AG04450 (cell line): ENCODE measurements at regions not wholly inside any gene's neighbourhood (a gene's known extent, or its start where the extent isn't known, plus 50 kb on each side); places are given as distances from the start of the nearest gene placed in this dataset.

Experiments used
- CTCF ChIA-PET: fragments of 300-600, 350-600 bp; formaldehyde crosslinking; extraction: SDS; loops from one replicate; lab custom pipeline; 2022; ENCODE audit warnings: antibody characterized with exemption, inconsistent platforms; lab: Charles Lee
- POLR2A ChIA-PET: fragments of 350-600 bp; formaldehyde crosslinking; extraction: SDS; loops from one replicate; lab custom pipeline; 2021; ENCODE audit warnings: antibody characterized with exemption, inconsistent platforms; lab: Yijun Ruan, JAX
- DNase-seq: peaks from one replicate; pipeline ENCODE4 v3.0.0-alpha.2; 2011; ENCODE audit warnings: low read depth, low spot score
- H3K27ac ChIP-seq: one replicate; pipeline ENCODE4 v1.5.1; 2012; ENCODE audit warnings: low read depth, low read length, control low read depth
- H3K27me3 ChIP-seq: one replicate; pipeline ENCODE4 v1.6.0; 2012; ENCODE audit warnings: low read length; ENCODE audit not compliant: control insufficient read depth, insufficient read depth
- H3K4me3 ChIP-seq: 2 replicates; pipeline ENCODE4 v1.5.1; 2011; ENCODE audit warnings: mild to moderate bottlenecking, low read depth, low read length, control low read depth
- H3K9me3 ChIP-seq: 2 replicates; pipeline ENCODE4 v1.5.1; 2012; ENCODE audit warnings: low read length; ENCODE audit not compliant: control insufficient read depth, insufficient read depth
- CTCF ChIP-seq: IDR thresholded peaks from 2 replicates; pipeline ENCODE4 v1.5.1; 2011; ENCODE audit warnings: low read depth, low read length, control low read depth, inconsistent platforms

GRCh38 chr5:129361441-129362025 is 98.6 kb upstream of the ADAMTS19 start:
- Histone ChIP-seq H3K4me3 (no peak overlapping the region), H3K9me3 (no peaks in the 10 kb centered on the region), H3K27me3 (no peaks in the 10 kb centered on the region), H3K27ac (no peak overlapping the region)
- CTCF ChIA-PET: interaction anchor here (0.6 to 0.9 kb wide), 2 partner anchors 406 to 536 kb away, joined by 3 to 4 read pairs; no protein-coding TSS in a partner anchor
- DNase-seq: no peak
- POLR2A ChIA-PET: no interaction called here
- peak; percentile 50 for TF ChIP-seq CTCF

GRCh38 chr5:129362456-129362855 is 97.6 kb upstream of the ADAMTS19 start:
- TF ChIP-seq CTCF: no peak
- no peaks in the 10 kb centered on the region for H3K27me3 ChIP-seq
- H3K4me3 ChIP-seq: no peak overlapping the region
- ChIA-PET CTCF (interaction anchor here (0.6 to 0.9 kb wide), 3 partner anchors 276 to 405 kb away, joined by 3 to 5 read pairs (median 3); no protein-coding TSS in a partner anchor), POLR2A (no interaction called here)
- H3K9me3 ChIP-seq: no peaks in the 10 kb centered on the region
- no peak for DNase-seq
- no peak overlapping the region for H3K27ac ChIP-seq

- ChIA-PET CTCF (no interaction called here), POLR2A (no interaction called here)
- Histone ChIP-seq H3K9me3 (no peaks in the 10 kb centered on the region), H3K4me3 (no peak overlapping the region), H3K27ac (no peak overlapping the region), H3K27me3 (no peaks in the 10 kb centered on the region)
- no peak for TF ChIP-seq CTCF
- DNase-seq: no peak
Observed at GRCh38 chr5:129363991-129364390, 96.1 kb upstream of the ADAMTS19 start.

- Histone ChIP-seq H3K4me3 (no peak overlapping the region), H3K9me3 (no peaks in the 10 kb centered on the region), H3K27ac (no peak overlapping the region), H3K27me3 (no peaks in the 10 kb centered on the region)
- no peak for TF ChIP-seq CTCF
- DNase-seq: no peak
- POLR2A ChIA-PET: no interaction called here
- CTCF ChIA-PET: no interaction called here
Observed at GRCh38 chr5:129367883-129368282, 92.2 kb upstream of the ADAMTS19 start.

- DNase-seq: no peak
- ChIA-PET POLR2A (no interaction called here), CTCF (interaction anchor here (0.6 kb wide), 1 partner anchor 1670 kb away, joined by 3 read pairs; no protein-coding TSS in a partner anchor)
- Histone ChIP-seq H3K9me3 (no peaks in the 10 kb centered on the region), H3K27me3 (no peaks in the 10 kb centered on the region), H3K4me3 (no peak overlapping the region), H3K27ac (no peak overlapping the region)
- no peak for TF ChIP-seq CTCF
Observed at GRCh38 chr5:129372025-129372424, 88.1 kb upstream of the ADAMTS19 start.
